Bronchial epithelial cell (primary cell): ENCODE measurements at regions not wholly inside any gene's neighbourhood (a gene's known extent, or its start where the extent isn't known, plus 50 kb on each side); places are given as distances from the start of the nearest gene placed in this dataset.

Experiments
- DNase-seq: peaks from one replicate; pipeline ENCODE4 v3.0.0-alpha.2; 2010; ENCODE audit warnings: low read depth
- FAIRE-seq: peaks from 2 replicates; lab custom pipeline; 2011; peaks lifted over from hg19 to GRCh38; lab: Jason Lieb, UNC
- H3K27me3 ChIP-seq: 2 replicates; pipeline ENCODE4 v1.5.1; 2011; ENCODE audit warnings: low read length; ENCODE audit not compliant: control insufficient read depth, insufficient read depth
- H3K36me3 ChIP-seq: 2 replicates; pipeline ENCODE4 v1.5.1; 2011; ENCODE audit warnings: low read length; ENCODE audit not compliant: control insufficient read depth, insufficient read depth
- H3K4me3 ChIP-seq: 2 replicates; pipeline ENCODE4 v1.5.1; 2011; ENCODE audit warnings: mild to moderate bottlenecking, low read depth, low read length, control low read depth
- CTCF ChIP-seq: IDR thresholded peaks from 2 replicates; pipeline ENCODE4 v1.5.1; 2011; ENCODE audit warnings: mild to moderate bottlenecking, moderate library complexity, low read length, control low read depth, inconsistent platforms; ENCODE audit not compliant: insufficient read depth, severe bottlenecking

DNA sequence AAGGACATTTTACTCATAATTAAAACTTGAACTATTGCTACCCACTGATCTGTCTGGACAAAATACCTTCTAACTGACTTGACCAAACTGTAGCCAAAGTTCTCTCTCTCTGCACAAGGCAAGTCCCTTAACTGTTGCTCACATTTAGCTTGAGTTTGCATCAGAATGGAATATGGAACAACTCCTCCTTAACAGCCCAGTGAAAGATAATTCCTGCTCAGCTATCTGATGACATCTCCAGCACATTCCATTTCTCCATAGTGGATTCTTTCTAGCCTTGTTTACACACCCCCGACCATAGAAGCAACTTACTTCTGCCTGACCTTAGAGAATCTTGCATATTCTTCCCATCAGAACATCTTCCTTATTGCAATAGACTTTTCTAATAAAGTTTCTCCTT is 317.2 kb upstream of the CDH2 start:
- no peak for DNase-seq
- FAIRE-seq: no peak
- TF ChIP-seq CTCF: no peak

GRCh38 chr18:28485918-28486317 is 309.0 kb upstream of the CDH2 start:
- no peak overlapping the region for H3K4me3 ChIP-seq
- DNase-seq: no peak
- no peak for FAIRE-seq
- no peak for TF ChIP-seq CTCF
- no peaks in the 10 kb centered on the region for H3K36me3 ChIP-seq
- no peaks in the 10 kb centered on the region for H3K27me3 ChIP-seq

More for the DNA sequence above, 317.2 kb upstream of the CDH2 start:
- no peaks in the 10 kb centered on the region for H3K36me3 ChIP-seq
- no peak overlapping the region for H3K4me3 ChIP-seq
- H3K27me3 ChIP-seq: no peaks in the 10 kb centered on the region

DNA sequence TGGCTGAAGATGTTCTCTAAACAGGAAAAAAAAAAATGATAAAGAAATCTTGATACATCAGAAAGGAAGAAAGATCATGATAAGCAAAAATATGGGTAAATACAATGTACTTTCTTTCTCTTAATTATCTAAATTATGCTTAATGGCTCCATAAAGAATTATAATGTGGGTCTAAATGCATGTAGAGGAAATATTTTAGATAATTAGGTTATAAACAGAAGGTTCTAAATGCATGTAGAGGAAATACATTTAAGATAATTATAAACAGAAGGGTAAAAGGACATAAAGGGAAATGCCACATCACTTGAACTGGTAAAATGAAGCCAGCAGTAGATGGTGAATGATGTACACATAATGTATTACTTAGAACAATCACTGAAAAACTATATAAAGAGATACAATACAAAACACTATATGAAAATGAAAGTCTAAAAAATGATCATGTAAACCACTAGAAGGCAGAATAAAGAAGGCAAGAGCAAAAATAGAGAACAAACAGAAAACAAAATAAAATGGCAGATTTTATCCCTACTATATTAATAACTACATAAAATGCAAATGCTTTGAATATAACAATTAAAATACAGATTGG is 308.4 kb upstream of the CDH2 start:
- no peaks in the 10 kb centered on the region for H3K27me3 ChIP-seq
- H3K4me3 ChIP-seq: no peak overlapping the region
- no peak for DNase-seq
- TF ChIP-seq CTCF: no peak
- FAIRE-seq: no peak
- no peaks in the 10 kb centered on the region for H3K36me3 ChIP-seq

GRCh38 chr18:28478531-28478930 is 301.6 kb upstream of the CDH2 start:
- TF ChIP-seq CTCF: no peak
- FAIRE-seq: no peak
- DNase-seq: peak; percentile 64
- Histone ChIP-seq H3K36me3 (no peaks in the 10 kb centered on the region), H3K4me3 (no peak overlapping the region), H3K27me3 (no peaks in the 10 kb centered on the region)

- Histone ChIP-seq H3K27me3 (no peaks in the 10 kb centered on the region), H3K36me3 (no peaks in the 10 kb centered on the region), H3K4me3 (no peak overlapping the region)
- no peak for TF ChIP-seq CTCF
- FAIRE-seq: no peak
- DNase-seq: no peak
Measured at GRCh38 chr18:28476302-28476701, 299.4 kb upstream of the CDH2 start.

- no peak for FAIRE-seq
- peak; percentile 84 for DNase-seq
- TF ChIP-seq CTCF: no peak
Measured at GRCh38 chr18:28469946-28470345, 293.0 kb upstream of the CDH2 start.

More at GRCh38 chr18:28469946-28470345, 293.0 kb upstream of the CDH2 start:
- Histone ChIP-seq H3K36me3 (no peaks in the 10 kb centered on the region), H3K27me3 (no peaks in the 10 kb centered on the region), H3K4me3 (no peak overlapping the region)
